Lower lobe of right lung (tissue), 2 donors: ENCODE measurements at regions not wholly inside any gene's neighbourhood (a gene's known extent, or its start where the extent isn't known, plus 50 kb on each side); places are given as distances from the start of the nearest gene placed in this dataset.
A peak's percentile ranks its signal among the peaks of the same experiment; 100 is the strongest.

Experiments used
- ATAC-seq, 2 donors: fragments of 200-7000 bp; cut with Tn5 transposase; one replicate each; pipeline ENCODE4 v1.9.1; 2020 to 2022; ENCODE audit warnings: mild to moderate bottlenecking in 2 of 2, moderate library complexity in 2 of 2
- DNase-seq: peaks from one replicate; pipeline ENCODE4 v3.0.0-alpha.2; 2020
- H3K27ac ChIP-seq: fragments of 200-600 bp; one replicate; pipeline ENCODE4 v1.8.0; 2022
- H3K27me3 ChIP-seq: fragments of 200-600 bp; one replicate; pipeline ENCODE4 v1.8.0; 2022; ENCODE audit warnings: low read depth
- H3K36me3 ChIP-seq: fragments of 200-600 bp; one replicate; pipeline ENCODE4 v1.8.0; 2022; ENCODE audit warnings: mild to moderate bottlenecking
- H3K4me1 ChIP-seq: fragments of 200-600 bp; one replicate; pipeline ENCODE4 v1.8.0; 2022
- H3K4me3 ChIP-seq: fragments of 200-600 bp; one replicate; pipeline ENCODE4 v1.8.0; 2022; ENCODE audit warnings: mild to moderate bottlenecking
- H3K9me3 ChIP-seq: fragments of 200-600 bp; one replicate; pipeline ENCODE4 v1.8.0; 2022
- intact Hi-C: fragments of 100-400 bp; cut with DNase I; formaldehyde crosslinking; loops from one replicate; pipeline ENCODE4 v1.11.0; 2022
- TF ChIP-seq, protein P1 (sequence below): fragments of 200-600 bp; IDR thresholded peaks from one replicate; pipeline ENCODE4 v1.8.0; 2022; ENCODE audit warnings: antibody characterized with exemption, mild to moderate bottlenecking
- donor health status: DM: no; HTN: yes; CAD: no; lungs with severe emphysema.

GRCh38 chr9:80177949-80178480 lies 606.2 kb downstream of the TLE4 start:
- DNase-seq = no peak
- TF ChIP-seq, protein P1, sequence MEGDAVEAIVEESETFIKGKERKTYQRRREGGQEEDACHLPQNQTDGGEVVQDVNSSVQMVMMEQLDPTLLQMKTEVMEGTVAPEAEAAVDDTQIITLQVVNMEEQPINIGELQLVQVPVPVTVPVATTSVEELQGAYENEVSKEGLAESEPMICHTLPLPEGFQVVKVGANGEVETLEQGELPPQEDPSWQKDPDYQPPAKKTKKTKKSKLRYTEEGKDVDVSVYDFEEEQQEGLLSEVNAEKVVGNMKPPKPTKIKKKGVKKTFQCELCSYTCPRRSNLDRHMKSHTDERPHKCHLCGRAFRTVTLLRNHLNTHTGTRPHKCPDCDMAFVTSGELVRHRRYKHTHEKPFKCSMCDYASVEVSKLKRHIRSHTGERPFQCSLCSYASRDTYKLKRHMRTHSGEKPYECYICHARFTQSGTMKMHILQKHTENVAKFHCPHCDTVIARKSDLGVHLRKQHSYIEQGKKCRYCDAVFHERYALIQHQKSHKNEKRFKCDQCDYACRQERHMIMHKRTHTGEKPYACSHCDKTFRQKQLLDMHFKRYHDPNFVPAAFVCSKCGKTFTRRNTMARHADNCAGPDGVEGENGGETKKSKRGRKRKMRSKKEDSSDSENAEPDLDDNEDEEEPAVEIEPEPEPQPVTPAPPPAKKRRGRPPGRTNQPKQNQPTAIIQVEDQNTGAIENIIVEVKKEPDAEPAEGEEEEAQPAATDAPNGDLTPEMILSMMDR = no peak
- Histone ChIP-seq H3K27ac (no peak overlapping the region), H3K4me3 (no peak overlapping the region), H3K27me3 (no peaks in the 10 kb centered on the region), H3K36me3 (no peaks in the 10 kb centered on the region), H3K9me3 (peaks cover 6% of the 10 kb centered on the region), H3K4me1 (no peaks in the 10 kb centered on the region)
- ATAC-seq = no peak
- intact Hi-C loops = no loop called here

- no peaks in the 10 kb centered on the region for H3K9me3 ChIP-seq
- no peaks in the 10 kb centered on the region for H3K4me1 ChIP-seq
- H3K4me3 ChIP-seq = no peak overlapping the region
- DNase-seq (no peak), ATAC-seq (no peak)
- intact Hi-C loops = no loop called here
- no peaks in the 10 kb centered on the region for H3K36me3 ChIP-seq
- TF ChIP-seq, protein P1 = peak; percentile 74
- no peaks in the 10 kb centered on the region for H3K27me3 ChIP-seq
- no peak overlapping the region for H3K27ac ChIP-seq
These were observed 603.8 kb downstream of the TLE4 start for GRCh38 chr9:80175286-80176150.

DNA sequence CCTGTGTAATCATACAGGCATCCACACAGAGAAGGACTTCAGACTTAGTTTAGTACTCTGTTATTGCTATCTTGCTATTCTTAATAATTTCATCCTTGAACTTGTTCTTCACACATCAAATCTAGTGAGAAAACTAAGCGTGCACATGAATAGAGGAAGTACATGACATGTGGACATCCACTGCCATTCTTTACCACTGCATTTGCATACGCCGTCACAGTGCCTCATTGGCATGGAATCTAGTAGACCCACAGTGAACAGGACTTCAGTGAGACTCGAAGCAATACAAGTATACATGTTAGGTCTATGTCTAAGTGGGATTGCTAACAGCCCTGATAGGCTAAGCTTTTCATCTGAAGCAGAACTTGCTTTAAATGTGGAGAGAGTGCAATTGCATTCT lies 592.1 kb downstream of the TLE4 start:
- Histone ChIP-seq H3K36me3 (no peaks in the 10 kb centered on the region), H3K9me3 (no peaks in the 10 kb centered on the region), H3K27me3 (no peaks in the 10 kb centered on the region), H3K4me1 (no peaks in the 10 kb centered on the region), H3K4me3 (no peak overlapping the region), H3K27ac (no peak overlapping the region)
- ATAC-seq (no peak), DNase-seq (no peak)
- TF ChIP-seq, protein P1 = no peak
- intact Hi-C loops = no loop called here

- no peaks in the 10 kb centered on the region for H3K27me3 ChIP-seq
- DNase-seq (no peak), ATAC-seq (no peak)
- H3K27ac ChIP-seq = no peak overlapping the region
- no peak overlapping the region for H3K4me3 ChIP-seq
- peaks cover 6% of the 10 kb centered on the region for H3K4me1 ChIP-seq
- H3K36me3 ChIP-seq = no peaks in the 10 kb centered on the region
- TF ChIP-seq, protein P1 = no peak
- intact Hi-C loops = no loop called here
- no peaks in the 10 kb centered on the region for H3K9me3 ChIP-seq
These were observed 586.9 kb downstream of the TLE4 start for GRCh38 chr9:80158554-80159170.

DNA sequence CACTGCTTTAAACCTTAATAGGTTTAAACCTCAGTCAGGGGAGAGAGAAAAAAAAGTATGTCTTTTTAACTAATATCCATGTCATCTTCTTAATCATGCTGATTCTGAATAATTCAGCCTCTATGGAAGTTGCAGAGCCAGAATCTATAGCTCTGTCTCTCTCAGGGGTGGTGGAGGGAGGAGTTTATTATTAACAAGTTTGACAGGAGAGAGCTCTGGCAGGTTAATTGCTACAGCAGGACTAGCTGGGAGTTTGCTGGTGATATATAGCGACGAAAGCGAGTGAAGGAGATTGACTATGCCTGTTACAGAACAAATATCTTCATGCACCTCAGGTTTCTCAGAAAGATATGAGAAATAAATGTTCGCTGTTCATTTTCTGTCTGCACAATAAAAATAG lies 586.4 kb downstream of the TLE4 start:
- Histone ChIP-seq H3K9me3 (no peaks in the 10 kb centered on the region), H3K4me3 (no peak overlapping the region), H3K36me3 (no peaks in the 10 kb centered on the region), H3K27me3 (no peaks in the 10 kb centered on the region), H3K4me1 (peaks cover 6% of the 10 kb centered on the region), H3K27ac (no peak overlapping the region)
- intact Hi-C loops = no loop called here
- ATAC-seq (no peak), DNase-seq (no peak)
- TF ChIP-seq, protein P1 = no peak
